HG03342 (cell line): ENCODE measurements at regions not wholly inside any gene's neighbourhood (a gene's known extent, or its start where the extent isn't known, plus 50 kb on each side); places are given as distances from the start of the nearest gene placed in this dataset.
"Not testable (repeated sequence)": the region's sequence is repeated elsewhere in the genome, so short reads cannot be mapped to it uniquely, and the experiment has no call there.

Experiments
- ATAC-seq: cut with Tn5 transposase; IDR thresholded peaks from one replicate; pipeline ENCODE4 v1.9.1; 2021; ENCODE audit warnings: mild to moderate bottlenecking, moderate library complexity; ENCODE audit not compliant: unreplicated experiment

- ATAC-seq = not testable (repeated sequence)
Measured at GRCh38 chr7:76971201-76971600, 61.0 kb downstream of the SPDYE17 start.

- ATAC-seq = not testable (repeated sequence)
Measured at GRCh38 chr7:76969892-76970291, 62.3 kb downstream of the SPDYE17 start.

- not testable (repeated sequence) for ATAC-seq
Measured at GRCh38 chr7:76965731-76966548, 66.2 kb downstream of the SPDYE17 start.

- not testable (repeated sequence) for ATAC-seq
Measured at GRCh38 chr7:76964050-76964449, 68.1 kb downstream of the SPDYE17 start.

- not testable (repeated sequence) for ATAC-seq
Measured at GRCh38 chr7:76963061-76963460, 69.1 kb downstream of the SPDYE17 start.

GRCh38 chr7:76960400-76960986 lies 71.7 kb downstream of the SPDYE17 start:
- not testable (repeated sequence) for ATAC-seq

- peak; percentile 97 for ATAC-seq
Measured at GRCh38 chr7:76959573-76960399, 72.4 kb downstream of the SPDYE17 start.

- not testable (repeated sequence) for ATAC-seq
Measured at GRCh38 chr7:76956531-76956930, 75.6 kb downstream of the SPDYE17 start.

GRCh38 chr7:76955124-76955523 lies 77.0 kb downstream of the SPDYE17 start:
- not testable (repeated sequence) for ATAC-seq

- ATAC-seq = peak; percentile 75
Measured at GRCh38 chr7:76944603-76945002, 87.6 kb downstream of the SPDYE17 start.

GRCh38 chr7:76941809-76942765 lies 90.1 kb downstream of the SPDYE17 start:
- not testable (repeated sequence) for ATAC-seq

- not testable (repeated sequence) for ATAC-seq
Measured at GRCh38 chr7:76937781-76938180, 94.4 kb downstream of the SPDYE17 start.

- not testable (repeated sequence) for ATAC-seq
Measured at GRCh38 chr7:76937330-76937729, 94.8 kb downstream of the SPDYE17 start.

- ATAC-seq = not testable (repeated sequence)
Measured at GRCh38 chr7:76936346-76936745, 95.8 kb downstream of the SPDYE17 start.

- ATAC-seq = not testable (repeated sequence)
Measured at GRCh38 chr7:76934711-76935110, 97.5 kb downstream of the SPDYE17 start.

GRCh38 chr7:76932957-76933356 lies 99.2 kb downstream of the SPDYE17 start:
- peak; percentile 79 for ATAC-seq

- ATAC-seq = not testable (repeated sequence)
Measured at GRCh38 chr7:76931441-76931840, 100.7 kb downstream of the SPDYE17 start.

- not testable (repeated sequence) for ATAC-seq
Measured at GRCh38 chr7:76930416-76930815, 101.7 kb downstream of the SPDYE17 start.

GRCh38 chr7:76928751-76929150 lies 103.4 kb downstream of the SPDYE17 start:
- not testable (repeated sequence) for ATAC-seq
